T-helper 2 cell (primary cell): ENCODE measurements at regions not wholly inside any gene's neighbourhood (a gene's known extent, or its start where the extent isn't known, plus 50 kb on each side); places are given as distances from the start of the nearest gene placed in this dataset.
A peak's percentile ranks its signal among the peaks of the same experiment; 100 is the strongest.
"Not testable (repeated sequence)": the region's sequence is repeated elsewhere in the genome, so short reads cannot be mapped to it uniquely, and the experiment has no call there.

Experiments
- DNase-seq, 5 experiments: peaks; one replicate each; pipeline versions ENCODE4 v3.0.0 to v3.0.0-alpha.2; 2012 to 2022

DNA sequence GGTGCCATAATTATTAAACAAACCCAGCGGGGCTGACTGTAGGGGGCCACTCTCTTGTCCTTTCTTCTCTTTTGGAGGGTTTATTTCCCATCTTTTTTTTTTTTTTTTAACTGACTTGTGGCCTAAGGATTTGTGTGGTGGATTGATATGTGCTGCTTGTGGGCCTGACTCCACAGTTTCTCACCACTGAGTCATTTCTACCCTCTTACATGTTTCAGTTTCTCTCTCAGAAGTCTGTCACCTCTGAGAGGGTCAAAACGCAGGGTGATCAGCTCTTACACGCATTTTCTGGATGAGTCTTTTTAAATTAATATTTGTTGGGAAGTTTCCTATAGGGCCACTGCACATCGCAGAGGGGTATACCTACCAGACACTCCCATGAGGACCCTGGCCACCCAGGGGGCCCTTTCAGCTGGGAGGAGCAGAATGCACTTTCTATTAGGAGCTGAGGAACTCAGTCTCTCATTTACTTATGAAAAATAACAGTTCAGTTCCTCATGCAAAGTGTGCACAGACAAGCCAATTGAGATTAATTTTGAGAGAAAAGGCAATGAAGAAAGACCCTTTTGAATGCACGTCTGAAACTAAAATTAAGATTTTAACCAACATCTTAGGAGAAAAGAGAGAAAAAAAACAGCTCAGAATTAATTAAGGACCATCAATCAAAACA, 407.9 kb downstream of the TECRL start:
- peak in 1 of 5 experiments; percentile 14 for DNase-seq

DNA sequence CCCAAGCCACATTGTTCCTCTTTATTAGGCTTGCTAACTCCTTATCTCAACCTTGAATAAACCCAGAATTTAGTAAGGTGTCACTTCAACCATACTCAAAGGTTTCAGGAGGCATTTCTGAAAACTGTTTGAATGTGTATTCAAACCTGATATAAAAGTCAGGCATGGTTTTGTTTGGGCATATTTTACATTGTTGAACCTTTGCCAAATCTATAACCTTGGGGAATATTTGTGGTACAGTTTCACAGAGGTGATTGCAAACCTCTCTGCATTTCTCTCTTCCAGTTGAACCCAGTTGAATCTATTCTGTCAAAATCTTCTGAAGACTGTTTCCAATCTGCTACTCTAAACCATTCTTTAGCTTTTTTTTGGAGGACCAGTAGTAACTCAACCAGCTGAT, 409.0 kb downstream of the TECRL start:
- DNase-seq, result no peak

DNA sequence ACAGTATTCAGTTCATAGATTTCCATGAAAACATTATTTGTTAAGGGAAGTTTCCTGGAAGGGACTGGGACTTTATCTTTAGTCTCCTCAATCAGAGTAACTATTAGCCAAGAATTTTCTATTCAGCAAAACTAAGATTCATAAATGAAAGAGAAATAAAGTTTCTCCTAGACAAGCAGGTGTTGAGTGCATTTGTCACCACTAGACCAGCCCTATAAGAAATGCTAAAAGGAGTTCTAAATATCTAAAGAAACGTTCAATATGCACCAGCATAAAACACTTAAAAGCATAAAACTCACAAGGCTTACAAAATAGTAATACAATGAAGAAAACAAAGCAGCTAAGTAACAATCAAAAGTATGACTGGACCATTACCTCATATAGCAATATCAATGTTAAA, 423.0 kb downstream of the TECRL start:
- DNase-seq, result no peak

DNA sequence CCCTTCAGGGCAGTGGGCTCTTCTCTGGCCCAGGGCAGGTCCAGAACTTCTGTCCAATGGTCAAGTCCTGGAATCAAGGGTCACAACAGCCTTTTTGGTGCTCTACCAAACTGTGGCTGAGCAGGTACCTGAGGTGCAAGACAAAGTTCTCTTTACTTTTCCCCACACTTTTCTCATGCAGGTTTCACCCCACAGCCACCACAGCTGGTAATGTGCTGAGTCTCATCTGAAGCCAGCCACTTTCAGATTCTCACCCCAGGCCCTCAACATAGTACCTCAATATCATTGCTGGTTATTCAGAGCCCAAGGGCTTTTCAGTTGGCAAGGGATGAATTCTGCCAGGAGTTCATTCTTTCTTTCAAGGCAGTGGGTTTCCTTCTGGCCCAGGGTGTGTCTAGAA, 426.0 kb downstream of the TECRL start:
- DNase-seq, result no peak

DNA sequence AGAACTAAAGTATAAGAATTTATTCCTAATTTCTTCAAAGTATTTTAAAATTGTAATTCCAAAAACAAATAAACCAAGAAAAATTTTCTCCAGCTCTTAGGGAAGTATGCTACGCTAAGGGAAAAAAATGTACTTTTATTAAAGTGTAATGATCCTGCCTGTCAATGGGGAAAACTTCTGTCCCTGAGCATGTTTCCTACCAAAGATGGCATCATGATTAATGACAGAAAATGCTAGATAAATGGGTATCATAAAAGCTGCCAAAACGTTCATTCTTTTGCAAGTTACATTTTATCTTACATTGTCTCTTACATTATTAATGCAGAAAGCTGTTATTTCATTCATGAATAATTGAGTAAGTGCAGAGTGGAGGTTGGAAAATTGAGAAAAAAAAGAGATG, 443.4 kb downstream of the TECRL start:
- DNase-seq, result no peak

DNA sequence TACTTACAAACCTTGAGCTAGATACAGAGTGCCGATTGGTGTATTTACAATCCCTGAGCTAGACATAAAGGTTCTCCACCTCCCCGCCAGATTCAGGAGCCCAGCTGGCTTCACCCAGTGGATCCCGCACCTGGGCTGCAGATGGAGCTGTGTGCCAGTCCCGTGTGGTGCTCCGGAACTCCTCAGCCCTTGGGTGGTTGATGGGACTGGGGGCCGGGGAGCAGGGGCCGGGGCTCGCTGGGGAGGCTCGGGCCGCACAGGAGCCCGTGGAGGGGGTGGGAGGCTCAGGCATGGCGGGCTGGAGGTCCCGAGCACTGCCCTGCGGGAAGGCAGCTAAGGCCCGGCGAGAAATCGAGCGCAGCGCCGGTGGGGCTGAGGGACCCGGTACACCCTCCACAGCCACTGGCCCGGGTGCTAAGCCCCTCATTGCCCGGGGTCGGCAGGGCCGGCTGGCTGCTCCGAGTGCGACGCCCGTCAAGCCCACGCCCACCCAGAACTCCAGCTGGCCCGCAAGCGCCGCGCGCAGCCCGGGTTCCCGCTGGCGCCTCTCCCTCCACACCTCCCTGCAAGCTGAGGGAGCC, 466.5 kb downstream of the TECRL start:
- DNase-seq, result not testable (repeated sequence)

DNA sequence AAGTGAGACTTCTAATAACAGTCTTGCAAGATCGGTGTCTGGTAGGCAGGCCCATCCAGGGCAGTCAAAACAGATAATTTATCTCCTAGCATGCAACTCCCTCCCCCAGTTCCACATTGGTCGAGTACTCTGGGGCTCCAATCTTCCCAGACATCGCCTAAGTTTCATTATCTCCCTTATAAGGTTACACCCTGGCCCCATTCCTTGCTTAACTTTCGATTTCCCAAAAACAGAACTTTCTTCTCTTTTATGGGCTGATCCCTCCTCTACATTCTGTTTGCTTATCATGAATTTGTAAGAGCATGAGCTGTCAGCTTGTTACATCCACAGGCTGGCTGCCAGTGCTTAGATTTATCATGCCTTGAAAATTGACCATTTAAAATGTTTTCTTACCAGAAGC, 471.3 kb downstream of the TECRL start:
- DNase-seq, result no peak

DNA sequence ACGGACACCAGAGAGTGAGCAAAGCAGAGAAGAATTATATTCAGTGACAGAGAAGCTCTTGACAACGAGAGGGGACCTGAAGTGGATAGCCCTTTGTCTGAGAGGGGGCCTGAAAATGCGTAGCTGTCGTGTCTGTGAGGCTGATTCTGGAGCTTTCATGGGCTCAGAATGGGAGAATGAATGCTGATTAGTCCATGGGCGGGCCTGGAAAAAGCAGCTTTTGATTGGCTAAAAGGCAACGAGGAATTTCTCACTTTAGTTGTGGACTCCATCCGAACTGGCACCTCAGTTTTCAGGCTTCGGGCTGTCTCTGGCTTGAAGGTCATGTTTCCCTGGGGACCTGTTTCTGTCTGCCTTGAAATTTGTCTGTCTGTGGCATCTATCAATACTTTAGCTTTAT, 487.1 kb downstream of the TECRL start:
- no peak for DNase-seq

DNA sequence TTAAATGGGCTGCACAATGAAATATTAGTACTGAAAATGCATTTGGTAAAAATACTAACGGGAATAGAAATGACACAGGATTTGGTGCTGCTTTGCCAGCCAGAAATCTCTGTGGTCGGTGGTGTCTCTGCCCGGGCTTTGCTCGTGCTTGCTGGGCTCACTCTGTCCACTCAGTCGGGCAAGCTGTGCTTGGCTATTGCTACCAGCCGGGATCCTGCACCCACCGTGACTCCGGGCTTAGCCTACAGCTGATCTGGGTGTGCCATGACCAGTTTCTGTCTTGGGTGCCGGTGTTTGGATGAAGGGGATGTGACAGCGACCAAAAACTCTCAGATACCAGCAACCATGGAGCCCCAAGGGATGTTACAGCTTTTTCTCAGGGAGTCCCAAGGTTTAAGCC, 487.7 kb downstream of the TECRL start:
- no peak for DNase-seq

DNA sequence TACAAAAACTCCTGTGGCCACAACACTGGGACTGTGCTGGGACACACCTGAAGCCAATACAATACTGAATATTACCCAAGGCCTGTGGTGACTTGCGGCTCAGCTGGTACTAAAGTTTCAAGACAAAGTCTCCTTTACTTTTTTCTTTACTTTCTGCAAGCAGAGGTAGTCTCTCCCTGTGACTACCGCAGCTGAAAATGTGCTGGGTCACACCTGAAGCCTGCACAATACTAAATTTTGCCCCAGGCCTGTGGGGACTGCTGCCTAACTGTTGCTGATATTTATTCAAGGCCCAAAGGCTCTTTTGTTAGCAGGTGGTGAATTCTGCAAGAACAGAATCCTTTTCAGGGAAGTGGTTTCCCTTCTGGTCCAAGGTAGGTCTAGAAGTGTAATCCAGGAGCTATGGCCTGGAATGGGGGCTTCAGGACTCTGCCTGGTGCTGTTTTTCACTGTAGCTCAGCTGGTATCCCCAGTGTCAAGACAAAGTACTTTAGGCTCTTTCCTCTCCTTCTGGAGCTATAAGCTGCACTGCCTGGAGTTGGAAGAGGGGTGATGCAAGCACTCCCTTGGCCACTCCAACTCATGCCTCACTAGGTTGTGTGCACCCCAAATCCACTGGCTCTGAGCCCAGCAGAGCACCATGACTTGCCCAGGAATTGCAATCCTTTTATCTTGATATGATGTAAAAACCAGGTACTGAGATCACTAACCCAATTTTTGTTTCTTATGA, 489.4 kb downstream of the TECRL start:
- DNase-seq, result no peak

DNA sequence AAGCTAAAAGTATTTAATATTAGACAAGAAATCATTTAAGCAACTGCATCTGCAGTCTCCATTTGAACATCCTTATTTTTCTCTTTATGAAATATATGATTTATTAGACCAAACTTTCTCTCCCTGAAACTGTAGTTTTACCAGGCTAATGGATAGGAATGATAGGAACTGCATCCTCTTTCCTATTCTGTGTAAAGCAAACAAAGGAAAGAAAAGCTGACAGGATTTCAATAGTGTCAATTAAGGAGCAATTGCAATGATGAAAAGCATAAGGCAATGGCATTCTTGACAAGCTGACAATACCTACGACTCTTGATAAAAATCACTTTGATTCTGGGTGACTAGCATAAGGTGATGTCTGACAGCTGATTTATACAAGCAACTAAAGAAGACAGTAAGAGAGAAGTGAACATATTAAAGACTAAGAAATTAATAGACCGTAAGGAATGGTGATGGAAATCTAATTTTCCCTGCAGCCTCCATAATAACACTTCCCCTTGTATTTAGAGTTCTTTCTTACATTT, 502.5 kb downstream of the TECRL start:
- no peak for DNase-seq

DNA sequence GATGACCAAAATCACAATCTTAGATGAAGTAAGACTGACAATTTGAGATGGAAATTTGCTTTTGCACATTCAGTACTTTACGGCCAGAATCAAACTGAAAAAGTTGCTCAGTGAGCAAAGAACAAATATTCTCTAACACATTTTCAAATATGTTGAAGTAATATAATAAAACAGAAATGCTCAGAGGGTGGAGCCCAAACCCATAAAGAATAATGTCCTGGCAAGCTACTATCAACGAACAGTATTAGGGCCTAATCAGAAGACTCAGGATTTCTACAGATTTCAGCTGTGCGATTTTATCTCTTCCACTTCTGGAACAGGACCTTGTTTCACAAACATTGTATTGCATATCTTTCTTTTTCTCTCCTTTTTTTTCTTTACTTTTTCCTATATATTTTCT, 505.0 kb downstream of the TECRL start:
- no peak for DNase-seq

DNA sequence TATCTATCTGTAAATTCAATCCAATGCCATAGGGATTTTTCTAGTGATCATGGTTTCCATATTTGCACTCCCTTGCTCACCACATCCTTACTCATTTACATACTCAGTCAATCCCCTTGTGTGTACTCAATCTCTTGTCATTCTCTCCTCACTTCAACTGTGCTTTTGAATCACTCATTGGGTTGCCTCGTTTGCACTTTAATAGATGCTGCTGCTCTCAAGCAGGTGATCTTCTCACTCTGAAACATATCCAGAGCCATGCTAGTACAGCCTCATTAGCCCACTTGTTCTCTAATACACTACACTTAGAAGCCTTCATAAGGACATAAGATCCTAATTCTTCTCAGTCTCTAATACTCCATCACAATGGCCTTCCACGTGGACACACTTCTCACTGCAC, 507.9 kb downstream of the TECRL start:
- no peak for DNase-seq

DNA sequence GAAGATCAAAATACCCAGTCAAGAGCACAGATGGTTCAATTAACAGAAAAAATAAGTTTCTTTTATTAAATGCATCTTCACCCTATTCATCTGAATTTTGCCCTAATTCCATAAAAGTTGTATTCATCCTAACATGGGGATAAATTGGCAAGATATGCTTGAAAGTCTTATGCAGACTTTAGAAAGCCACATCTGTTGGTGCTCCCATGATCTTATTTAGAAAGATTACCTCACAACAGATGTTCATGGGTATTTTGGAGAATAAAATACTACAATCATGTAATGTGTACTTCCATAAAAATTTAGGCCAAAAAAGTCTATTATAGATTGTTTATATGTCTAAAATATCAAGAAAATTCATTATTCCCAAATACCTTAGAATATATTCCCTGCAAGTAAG, 510.3 kb downstream of the TECRL start:
- DNase-seq, result no peak

DNA sequence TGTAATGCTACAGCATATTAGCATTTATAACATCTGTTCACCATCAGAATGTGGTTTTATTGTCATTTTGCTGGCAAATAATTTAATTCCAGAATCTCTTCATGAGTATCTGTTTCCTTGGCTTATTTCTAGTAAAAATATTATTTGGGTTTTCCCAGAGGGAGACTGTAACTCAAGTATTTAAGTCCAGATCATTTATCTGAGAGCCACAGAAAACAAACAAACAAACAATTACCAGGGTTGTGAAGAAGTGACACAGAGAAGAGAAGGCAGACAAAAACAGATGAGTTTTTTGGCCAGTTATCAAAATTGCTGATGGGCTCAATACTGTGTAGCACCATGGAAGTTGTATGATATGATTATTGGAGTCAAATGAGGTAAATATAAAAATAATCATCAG, 515.1 kb downstream of the TECRL start:
- DNase-seq, result no peak

DNA sequence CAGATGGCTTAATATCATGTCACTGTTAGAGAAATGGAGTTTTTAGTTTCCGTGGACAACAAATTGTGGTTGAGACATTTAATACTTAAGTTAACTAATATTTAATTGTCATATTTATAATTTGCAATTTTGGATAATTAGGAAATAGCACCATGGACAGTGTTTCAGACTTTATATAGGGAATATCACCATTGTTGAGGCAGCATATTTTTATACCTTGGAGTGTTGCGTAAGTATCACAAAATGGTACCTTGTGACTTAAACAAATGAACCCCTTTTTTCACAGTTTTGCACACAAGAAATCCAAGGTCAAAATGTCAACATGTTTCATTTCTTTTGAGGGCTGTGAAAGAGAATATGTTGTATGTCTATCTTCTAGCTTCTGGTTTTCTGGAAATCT, 539.9 kb downstream of the TECRL start:
- no peak for DNase-seq

DNA sequence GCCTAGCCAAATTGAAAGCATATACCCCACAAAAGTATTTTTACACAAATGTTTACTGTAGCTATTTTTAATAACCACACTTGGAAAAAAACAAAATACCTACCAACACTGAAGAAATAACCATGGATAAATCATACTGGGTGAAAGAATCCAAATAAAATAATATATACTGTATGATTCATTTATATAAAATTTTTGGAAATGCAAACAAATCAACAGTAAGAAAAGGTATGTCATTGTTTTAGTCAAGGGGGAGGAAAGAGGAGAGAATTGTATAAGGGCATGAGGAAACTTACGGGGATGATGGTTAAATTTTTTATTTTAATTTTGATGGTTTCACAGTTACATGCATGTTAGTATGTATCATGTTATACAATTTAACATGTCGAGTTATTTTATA, 557.8 kb downstream of the TECRL start:
- no peak for DNase-seq

DNA sequence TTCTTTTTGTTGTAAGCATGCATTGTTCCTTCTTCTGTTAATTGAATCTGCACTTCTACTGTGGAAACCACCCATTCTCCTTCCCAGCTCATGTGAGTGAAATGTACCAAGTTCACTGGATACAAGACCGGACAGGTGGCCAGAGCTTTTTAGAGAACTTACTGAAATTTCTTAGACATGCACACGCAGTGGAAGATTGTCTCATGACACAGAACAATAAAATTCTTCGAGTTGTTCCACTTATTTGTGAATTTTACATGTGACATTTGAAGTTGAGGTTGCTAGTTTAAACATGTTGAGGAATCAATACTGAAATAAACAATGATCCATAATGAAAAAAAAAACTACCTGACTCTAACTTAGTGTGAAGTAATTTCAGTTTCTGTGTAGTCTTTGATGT, 568.0 kb downstream of the TECRL start:
- DNase-seq, result no peak

DNA sequence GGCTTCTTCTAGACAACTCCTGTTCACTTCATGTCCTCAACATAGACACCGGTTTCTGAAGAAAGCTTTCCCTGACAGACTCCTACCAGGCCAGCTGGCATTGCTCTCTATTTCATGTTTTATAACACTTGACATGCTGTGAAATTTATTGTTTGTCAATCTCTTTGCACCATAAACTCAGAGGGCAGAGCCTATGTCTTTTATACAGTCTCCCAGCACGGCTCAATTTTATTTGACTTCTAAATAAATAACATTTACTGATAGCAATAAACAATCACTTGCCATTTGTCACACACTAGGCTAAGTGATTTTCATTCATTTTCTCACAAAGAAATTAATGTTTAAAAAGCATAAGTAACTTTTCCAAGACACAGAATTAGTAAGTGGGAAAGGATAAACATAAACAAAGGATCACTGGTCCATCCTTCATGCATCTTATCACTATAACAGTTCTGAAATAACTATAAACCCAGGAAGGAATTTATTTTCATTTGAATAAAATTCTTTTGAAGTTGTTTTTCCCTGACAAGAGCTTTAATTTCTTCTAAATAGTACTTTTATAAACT, 577.6 kb downstream of the TECRL start:
- no peak for DNase-seq

DNA sequence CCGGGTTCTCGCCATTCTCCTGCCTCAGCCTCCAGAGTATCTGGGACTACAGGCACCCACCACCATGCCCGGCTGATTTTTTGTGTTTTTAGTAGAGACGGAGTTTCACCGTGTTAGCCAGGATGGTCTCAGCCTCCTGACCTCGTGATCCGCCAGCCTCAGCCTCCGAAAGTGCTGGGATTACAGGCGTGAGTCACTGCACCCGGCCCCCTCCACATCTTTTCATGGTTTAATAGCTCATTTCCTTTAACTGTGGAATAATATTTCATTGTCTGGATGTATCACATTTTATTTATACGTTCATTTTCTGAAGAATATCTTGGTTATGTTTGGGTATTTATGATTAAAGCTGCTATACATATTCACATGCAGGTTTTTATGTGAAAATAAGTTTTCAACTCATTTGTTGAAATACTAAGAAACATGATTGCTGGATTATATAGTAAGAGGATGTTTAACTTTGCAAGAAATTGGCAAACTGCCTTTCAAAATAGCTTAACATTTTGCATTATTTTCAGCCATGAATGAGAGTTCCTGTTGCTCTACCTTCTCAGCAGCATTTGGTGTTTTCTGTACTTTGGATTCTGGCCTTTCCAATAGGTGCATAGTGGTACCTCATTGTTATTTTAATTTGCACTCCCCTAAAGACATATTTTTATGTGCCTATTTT, 591.9 kb downstream of the TECRL start:
- no peak for DNase-seq

DNA sequence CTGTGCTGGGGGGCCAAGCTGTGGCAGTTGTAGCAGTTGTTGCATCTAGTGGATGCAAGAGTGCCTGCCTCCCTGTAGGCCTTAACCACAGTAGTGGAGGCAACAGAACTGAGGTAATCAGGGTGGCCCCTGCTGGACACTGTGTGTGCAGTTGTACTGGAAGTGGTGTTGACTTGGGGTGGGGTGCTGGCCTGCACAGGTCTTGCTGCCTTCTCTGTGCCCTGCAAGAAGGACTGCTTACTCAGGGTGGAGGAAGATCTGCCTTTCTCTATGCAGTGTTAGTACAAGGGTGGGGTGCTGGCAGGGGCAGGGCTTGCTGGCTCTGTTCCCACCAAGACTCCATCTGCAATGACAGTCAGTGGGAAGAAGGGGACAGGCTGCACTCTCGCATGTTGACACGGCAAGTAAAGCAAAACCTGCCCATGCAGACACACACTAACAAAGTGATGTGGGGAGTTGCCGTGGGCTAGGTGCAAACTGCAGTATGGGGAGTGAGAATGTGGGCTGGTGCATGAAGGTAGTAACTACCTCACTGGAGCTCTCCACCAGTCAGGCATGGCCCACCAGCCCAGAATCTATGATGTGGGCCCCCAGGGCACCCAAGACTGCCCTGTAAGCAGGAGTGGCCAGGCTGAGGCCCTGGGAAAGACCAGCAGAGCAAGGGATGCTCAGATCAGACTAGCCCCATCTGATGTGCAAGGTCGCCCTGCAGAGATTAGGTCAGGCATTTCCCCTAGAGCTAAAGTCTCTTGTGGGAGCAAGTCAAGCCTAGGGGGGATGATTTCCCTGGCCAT, 594.9 kb downstream of the TECRL start:
- DNase-seq, result no peak

DNA sequence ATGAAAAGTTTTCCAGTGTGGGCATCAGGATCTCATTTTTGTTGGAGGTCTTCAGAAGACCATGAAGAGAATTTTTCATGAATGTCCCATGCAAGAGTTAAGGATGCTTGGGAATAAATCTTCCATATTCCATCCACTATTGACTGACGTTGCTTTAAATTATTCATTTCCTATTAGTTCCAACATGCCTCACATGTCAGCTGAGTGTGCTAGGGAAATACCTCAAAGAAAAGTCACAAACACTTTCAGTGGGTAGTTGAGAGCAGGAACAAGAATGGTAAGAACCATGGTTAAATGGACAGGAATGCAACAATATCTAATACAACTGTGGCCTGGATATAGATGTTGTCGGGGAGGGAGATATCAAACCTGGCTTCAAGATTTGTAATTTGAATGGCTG, 610.1 kb downstream of the TECRL start:
- DNase-seq, result no peak
